ENCODE measurements at regions not wholly inside any gene's neighbourhood (a gene's known extent, or its start where the extent isn't known, plus 50 kb on each side); places are given as distances from the start of the nearest gene placed in this dataset.

DNA sequence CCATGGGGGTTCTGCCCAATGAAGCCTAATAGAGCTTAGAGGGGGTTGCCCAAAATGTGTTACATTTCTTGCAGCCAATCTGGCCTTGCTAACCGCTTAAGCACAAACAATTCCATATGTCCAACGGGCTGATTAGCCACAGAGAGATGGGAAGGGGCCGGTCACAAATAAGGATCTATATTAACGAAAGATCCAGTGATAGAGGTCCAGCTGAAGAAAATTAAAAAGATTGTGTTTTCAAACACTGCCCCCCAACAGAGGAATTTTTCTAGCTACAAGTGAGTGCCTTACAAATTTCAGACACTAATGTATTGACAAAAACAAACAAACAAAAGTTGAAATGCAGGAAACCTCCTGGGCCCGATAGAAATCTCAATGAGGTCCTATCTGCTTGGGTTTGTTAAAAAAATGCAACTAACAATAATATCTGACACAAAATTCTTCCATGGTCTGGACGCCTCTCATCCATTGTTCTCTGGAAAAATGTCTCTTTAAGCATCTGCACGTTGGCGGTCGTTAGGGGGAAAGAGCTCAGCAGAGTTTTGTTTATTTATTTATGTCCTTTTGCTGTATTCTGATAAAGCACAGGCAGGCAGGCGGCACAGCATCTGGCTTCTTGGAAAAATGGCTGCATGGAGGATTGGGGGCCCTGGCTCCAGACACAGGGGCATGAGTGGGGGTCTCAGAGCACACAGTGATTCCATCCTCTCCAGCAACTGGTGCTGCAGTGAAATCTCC, 402.0 kb downstream of the RPS24 start:
- TF ChIP-seq, protein P1, sequence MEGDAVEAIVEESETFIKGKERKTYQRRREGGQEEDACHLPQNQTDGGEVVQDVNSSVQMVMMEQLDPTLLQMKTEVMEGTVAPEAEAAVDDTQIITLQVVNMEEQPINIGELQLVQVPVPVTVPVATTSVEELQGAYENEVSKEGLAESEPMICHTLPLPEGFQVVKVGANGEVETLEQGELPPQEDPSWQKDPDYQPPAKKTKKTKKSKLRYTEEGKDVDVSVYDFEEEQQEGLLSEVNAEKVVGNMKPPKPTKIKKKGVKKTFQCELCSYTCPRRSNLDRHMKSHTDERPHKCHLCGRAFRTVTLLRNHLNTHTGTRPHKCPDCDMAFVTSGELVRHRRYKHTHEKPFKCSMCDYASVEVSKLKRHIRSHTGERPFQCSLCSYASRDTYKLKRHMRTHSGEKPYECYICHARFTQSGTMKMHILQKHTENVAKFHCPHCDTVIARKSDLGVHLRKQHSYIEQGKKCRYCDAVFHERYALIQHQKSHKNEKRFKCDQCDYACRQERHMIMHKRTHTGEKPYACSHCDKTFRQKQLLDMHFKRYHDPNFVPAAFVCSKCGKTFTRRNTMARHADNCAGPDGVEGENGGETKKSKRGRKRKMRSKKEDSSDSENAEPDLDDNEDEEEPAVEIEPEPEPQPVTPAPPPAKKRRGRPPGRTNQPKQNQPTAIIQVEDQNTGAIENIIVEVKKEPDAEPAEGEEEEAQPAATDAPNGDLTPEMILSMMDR (conservative IDR thresholded peaks at IDR 0.05): no peak
- no peak for TF ChIP-seq EZH2 (IDR thresholded peaks at IDR 0.05; ENCODE audit: low read depth)

Measured in PC-9 (cell line).